ENCODE measurements at regions not wholly inside any gene's neighbourhood (a gene's known extent, or its start where the extent isn't known, plus 50 kb on each side); places are given as distances from the start of the nearest gene placed in this dataset.
"Not testable (repeated sequence)": the region's sequence is repeated elsewhere in the genome, so short reads cannot be mapped to it uniquely, and the experiment has no call there.

DNA sequence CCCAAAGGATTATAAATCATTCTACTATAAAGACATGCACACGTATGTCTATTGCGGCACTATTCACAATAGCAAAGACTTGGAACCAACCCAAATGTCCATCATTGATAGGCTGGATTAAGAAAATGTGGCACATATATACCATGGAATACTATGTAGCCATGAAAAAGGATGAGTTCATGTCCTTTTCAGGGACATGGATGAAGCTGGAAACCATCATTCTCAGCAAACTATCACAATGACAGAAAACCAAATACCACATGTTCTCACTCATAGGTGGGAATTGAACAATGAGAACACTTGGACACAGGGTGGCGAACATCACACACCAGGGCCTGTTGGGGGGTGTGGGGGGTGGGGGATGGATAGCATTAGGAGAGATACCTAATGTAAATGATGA, 273.8 kb downstream of the DEPDC1B start:
- TF ChIP-seq, protein P1, sequence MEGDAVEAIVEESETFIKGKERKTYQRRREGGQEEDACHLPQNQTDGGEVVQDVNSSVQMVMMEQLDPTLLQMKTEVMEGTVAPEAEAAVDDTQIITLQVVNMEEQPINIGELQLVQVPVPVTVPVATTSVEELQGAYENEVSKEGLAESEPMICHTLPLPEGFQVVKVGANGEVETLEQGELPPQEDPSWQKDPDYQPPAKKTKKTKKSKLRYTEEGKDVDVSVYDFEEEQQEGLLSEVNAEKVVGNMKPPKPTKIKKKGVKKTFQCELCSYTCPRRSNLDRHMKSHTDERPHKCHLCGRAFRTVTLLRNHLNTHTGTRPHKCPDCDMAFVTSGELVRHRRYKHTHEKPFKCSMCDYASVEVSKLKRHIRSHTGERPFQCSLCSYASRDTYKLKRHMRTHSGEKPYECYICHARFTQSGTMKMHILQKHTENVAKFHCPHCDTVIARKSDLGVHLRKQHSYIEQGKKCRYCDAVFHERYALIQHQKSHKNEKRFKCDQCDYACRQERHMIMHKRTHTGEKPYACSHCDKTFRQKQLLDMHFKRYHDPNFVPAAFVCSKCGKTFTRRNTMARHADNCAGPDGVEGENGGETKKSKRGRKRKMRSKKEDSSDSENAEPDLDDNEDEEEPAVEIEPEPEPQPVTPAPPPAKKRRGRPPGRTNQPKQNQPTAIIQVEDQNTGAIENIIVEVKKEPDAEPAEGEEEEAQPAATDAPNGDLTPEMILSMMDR (IDR thresholded peaks at IDR 0.05): not testable (repeated sequence)
- TF ChIP-seq ZFX (IDR thresholded peaks at IDR 0.05; ENCODE audit: borderline replicate concordance): not testable (repeated sequence)
